GM13977 (cell line): ENCODE measurements at regions not wholly inside any gene's neighbourhood (a gene's known extent, or its start where the extent isn't known, plus 50 kb on each side); places are given as distances from the start of the nearest gene placed in this dataset.

Experiments
- DNase-seq: peaks from one replicate; pipeline ENCODE4 v3.0.0; 2012; ENCODE audit warnings: low spot score
- CTCF ChIP-seq: IDR thresholded peaks from 2 replicates; pipeline ENCODE4 v1.5.1; 2012; ENCODE audit warnings: mild to moderate bottlenecking, control low read depth; ENCODE audit not compliant: insufficient read depth; ENCODE audit errors: extremely low read depth, missing control alignments
- in situ Hi-C: fragments of 300-500 bp; cut with MboI; formaldehyde crosslinking; loops from one replicate; pipeline ENCODE4 v1.12.0; 2022; ENCODE audit warnings: low sequenced_read_pairs, low pct_unique_long_range_greater_than_20kb, mixed read lengths, inconsistent platforms; ENCODE audit not compliant: unreplicated experiment

- in situ Hi-C loops: no loop called here
- no peak for TF ChIP-seq CTCF
- DNase-seq: no peak
Observed at GRCh38 chr1:229088711-229089110, 182.2 kb upstream of the RAB4A start.

- DNase-seq: no peak
- in situ Hi-C loops: no loop called here
- no peak for TF ChIP-seq CTCF
Observed at GRCh38 chr1:229089586-229090208, 181.2 kb upstream of the RAB4A start.

GRCh38 chr1:229091721-229092136, 179.2 kb upstream of the RAB4A start:
- DNase-seq: no peak
- in situ Hi-C loops: no loop called here
- no peak for TF ChIP-seq CTCF

GRCh38 chr1:229092377-229093237, 178.3 kb upstream of the RAB4A start:
- in situ Hi-C loops: no loop called here
- no peak for TF ChIP-seq CTCF
- DNase-seq: no peak

GRCh38 chr1:229093238-229093540, 177.7 kb upstream of the RAB4A start:
- DNase-seq: no peak
- in situ Hi-C loops: no loop called here
- no peak for TF ChIP-seq CTCF

GRCh38 chr1:229093609-229094336, 177.1 kb upstream of the RAB4A start:
- no peak for DNase-seq
- TF ChIP-seq CTCF: no peak
- in situ Hi-C loops: no loop called here
